ENCODE measurements at regions not wholly inside any gene's neighbourhood (a gene's known extent, or its start where the extent isn't known, plus 50 kb on each side); places are given as distances from the start of the nearest gene placed in this dataset.

GRCh38 chr1:198913667-198914066 is 274.8 kb downstream of the PTPRC start:
- Histone ChIP-seq H3K27me3 (ENCODE audit: insufficient read depth, low read length) (no peaks in the 10 kb centered on the region), H3K27ac (ENCODE audit: low read depth, low read length, poor library complexity, severe bottlenecking) (no peak overlapping the region), H3K4me3 (ENCODE audit: low read depth, low read length, poor library complexity, severe bottlenecking) (no peak overlapping the region), H4K20me1 (ENCODE audit: insufficient read depth, low read length) (peaks cover 2% of the 10 kb centered on the region; the same call in 1 of the 2 replicates), H3K36me3 (ENCODE audit: insufficient read depth, low read length) (peaks cover 96% of the 10 kb centered on the region), H2AFZ (ENCODE audit: low read length) (no peak overlapping the region), H3K9ac (ENCODE audit: low read length) (no peak overlapping the region), H3K9me2 (ENCODE audit: low read depth, low read length) (no peaks in the 10 kb centered on the region), H3K4me1 (ENCODE audit: insufficient read depth, low read length, severe bottlenecking) (peaks cover 39% of the 10 kb centered on the region), H3K4me2 (ENCODE audit: low read length) (no peak overlapping the region), H3K79me2 (ENCODE audit: insufficient read depth, low read length) (peaks cover 100% of the 10 kb centered on the region), H3F3A (ENCODE audit: insufficient read depth, low read length) (no peaks in the 10 kb centered on the region), H3K9me3 (ENCODE audit: low read length) (no peaks in the 10 kb centered on the region)
- TF ChIP-seq EZH2 (IDR thresholded peaks at IDR 0.05; ENCODE audit: borderline replicate concordance, low read length) (no peak), CTCF (IDR thresholded peaks at IDR 0.05; ENCODE audit: low read length) (no peak)

GRCh38 chr1:198915327-198916231 is 276.7 kb downstream of the PTPRC start:
- peaks cover 56% of the 10 kb centered on the region for H3K4me1 ChIP-seq (ENCODE audit: insufficient read depth, low read length, severe bottlenecking)
- H3K9ac ChIP-seq (ENCODE audit: low read length): no peak overlapping the region
- no peaks in the 10 kb centered on the region for H3K27me3 ChIP-seq (ENCODE audit: insufficient read depth, low read length)
- no peak for TF ChIP-seq CTCF (IDR thresholded peaks at IDR 0.05; ENCODE audit: low read length)
- TF ChIP-seq EZH2 (IDR thresholded peaks at IDR 0.05; ENCODE audit: borderline replicate concordance, low read length): no peak
- H3K79me2 ChIP-seq (ENCODE audit: insufficient read depth, low read length): peaks cover 100% of the 10 kb centered on the region
- no peak overlapping the region for H3K4me2 ChIP-seq (ENCODE audit: low read length)
- H2AFZ ChIP-seq (ENCODE audit: low read length): no peak overlapping the region
- H4K20me1 ChIP-seq (ENCODE audit: insufficient read depth, low read length): peaks cover under 1% of the 10 kb centered on the region; the same call in 1 of the 2 replicates
- H3K4me3 ChIP-seq (ENCODE audit: low read depth, low read length, poor library complexity, severe bottlenecking): no peak overlapping the region
- H3F3A ChIP-seq (ENCODE audit: insufficient read depth, low read length): no peaks in the 10 kb centered on the region
- H3K9me2 ChIP-seq (ENCODE audit: low read depth, low read length): no peaks in the 10 kb centered on the region
- H3K9me3 ChIP-seq (ENCODE audit: low read length): no peaks in the 10 kb centered on the region
- no peak overlapping the region for H3K27ac ChIP-seq (ENCODE audit: low read depth, low read length, poor library complexity, severe bottlenecking)
- peaks cover 98% of the 10 kb centered on the region for H3K36me3 ChIP-seq (ENCODE audit: insufficient read depth, low read length)

- no peak overlapping the region for H3K27ac ChIP-seq (ENCODE audit: low read depth, low read length, poor library complexity, severe bottlenecking)
- no peak for TF ChIP-seq EZH2 (IDR thresholded peaks at IDR 0.05; ENCODE audit: borderline replicate concordance, low read length)
- no peak for TF ChIP-seq CTCF (IDR thresholded peaks at IDR 0.05; ENCODE audit: low read length)
- H3K9me2 ChIP-seq (ENCODE audit: low read depth, low read length): no peaks in the 10 kb centered on the region
- peaks cover 57% of the 10 kb centered on the region for H3K4me1 ChIP-seq (ENCODE audit: insufficient read depth, low read length, severe bottlenecking)
- H3F3A ChIP-seq (ENCODE audit: insufficient read depth, low read length): no peaks in the 10 kb centered on the region
- H3K27me3 ChIP-seq (ENCODE audit: insufficient read depth, low read length): no peaks in the 10 kb centered on the region
- H2AFZ ChIP-seq (ENCODE audit: low read length): no peak overlapping the region
- H3K9me3 ChIP-seq (ENCODE audit: low read length): no peaks in the 10 kb centered on the region
- no peak overlapping the region for H3K4me2 ChIP-seq (ENCODE audit: low read length)
- peaks cover 92% of the 10 kb centered on the region for H3K36me3 ChIP-seq (ENCODE audit: insufficient read depth, low read length)
- no peak overlapping the region for H3K9ac ChIP-seq (ENCODE audit: low read length)
- H3K4me3 ChIP-seq (ENCODE audit: low read depth, low read length, poor library complexity, severe bottlenecking): no peak overlapping the region
- peaks cover 100% of the 10 kb centered on the region for H3K79me2 ChIP-seq (ENCODE audit: insufficient read depth, low read length)
- H4K20me1 ChIP-seq (ENCODE audit: insufficient read depth, low read length): no peaks in the 10 kb centered on the region; the same call in 1 of the 2 replicates
Measured at GRCh38 chr1:198917226-198917625, 278.4 kb downstream of the PTPRC start.

Measured in OCI-LY1 (cell line).